AG10803 (cell line): ENCODE measurements at regions not wholly inside any gene's neighbourhood (a gene's known extent, or its start where the extent isn't known, plus 50 kb on each side); places are given as distances from the start of the nearest gene placed in this dataset.

Experiments used
- DNase-seq: peaks from one replicate; pipeline ENCODE4 v3.0.0; 2010; ENCODE audit warnings: low read depth
- H3K4me3 ChIP-seq: 2 replicates; pipeline ENCODE4 v1.5.1; 2011; ENCODE audit warnings: mild to moderate bottlenecking, low read length, control low read depth
- TF ChIP-seq, protein P1 (sequence below): conservative IDR thresholded peaks from 2 replicates; pipeline ENCODE4 v1.5.1; 2011; ENCODE audit warnings: mild to moderate bottlenecking, low read length, control low read depth, inconsistent platforms

DNA sequence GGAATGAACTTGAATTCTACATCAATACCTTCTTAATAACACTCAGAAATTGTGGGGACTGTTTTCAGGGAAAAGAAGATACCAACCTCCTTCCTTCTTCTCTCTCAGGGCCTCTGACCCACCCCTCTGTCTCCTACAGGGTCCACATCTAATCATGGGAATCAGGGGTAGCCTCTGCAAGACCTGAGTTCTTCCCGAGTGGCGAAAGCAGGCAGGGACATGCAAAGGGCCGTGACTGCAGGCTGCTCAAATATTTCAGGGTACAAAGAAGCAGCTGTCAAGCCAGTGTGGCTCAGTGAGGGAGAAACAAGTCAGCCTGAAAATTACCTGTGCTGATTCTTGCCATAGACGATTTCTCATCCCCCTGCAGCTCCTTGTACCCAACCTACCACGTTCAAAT is 123.1 kb upstream of the PARP11 start:
- DNase-seq = no peak
- no peak overlapping the region for H3K4me3 ChIP-seq
- TF ChIP-seq, protein P1, sequence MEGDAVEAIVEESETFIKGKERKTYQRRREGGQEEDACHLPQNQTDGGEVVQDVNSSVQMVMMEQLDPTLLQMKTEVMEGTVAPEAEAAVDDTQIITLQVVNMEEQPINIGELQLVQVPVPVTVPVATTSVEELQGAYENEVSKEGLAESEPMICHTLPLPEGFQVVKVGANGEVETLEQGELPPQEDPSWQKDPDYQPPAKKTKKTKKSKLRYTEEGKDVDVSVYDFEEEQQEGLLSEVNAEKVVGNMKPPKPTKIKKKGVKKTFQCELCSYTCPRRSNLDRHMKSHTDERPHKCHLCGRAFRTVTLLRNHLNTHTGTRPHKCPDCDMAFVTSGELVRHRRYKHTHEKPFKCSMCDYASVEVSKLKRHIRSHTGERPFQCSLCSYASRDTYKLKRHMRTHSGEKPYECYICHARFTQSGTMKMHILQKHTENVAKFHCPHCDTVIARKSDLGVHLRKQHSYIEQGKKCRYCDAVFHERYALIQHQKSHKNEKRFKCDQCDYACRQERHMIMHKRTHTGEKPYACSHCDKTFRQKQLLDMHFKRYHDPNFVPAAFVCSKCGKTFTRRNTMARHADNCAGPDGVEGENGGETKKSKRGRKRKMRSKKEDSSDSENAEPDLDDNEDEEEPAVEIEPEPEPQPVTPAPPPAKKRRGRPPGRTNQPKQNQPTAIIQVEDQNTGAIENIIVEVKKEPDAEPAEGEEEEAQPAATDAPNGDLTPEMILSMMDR = no peak

DNA sequence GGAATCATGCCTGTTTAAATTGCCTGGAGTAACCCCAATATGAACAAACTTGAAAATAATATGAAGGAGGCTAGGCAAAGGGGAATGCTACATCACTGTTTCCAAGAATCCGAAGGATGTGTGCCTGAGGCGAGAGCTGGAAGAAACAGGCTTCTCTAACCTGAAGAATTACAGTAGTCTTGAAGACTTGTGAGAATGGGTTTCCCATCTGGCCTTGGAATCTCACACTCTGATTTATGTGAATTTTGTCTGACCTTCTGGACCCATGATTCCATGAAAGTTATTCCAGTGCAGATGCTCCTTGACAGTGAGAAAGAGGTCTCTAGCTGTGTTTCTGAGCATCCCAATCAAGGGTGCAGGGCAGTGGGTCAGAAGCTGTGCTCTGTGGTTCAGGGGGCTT is 122.1 kb upstream of the PARP11 start:
- no peak for DNase-seq

DNA sequence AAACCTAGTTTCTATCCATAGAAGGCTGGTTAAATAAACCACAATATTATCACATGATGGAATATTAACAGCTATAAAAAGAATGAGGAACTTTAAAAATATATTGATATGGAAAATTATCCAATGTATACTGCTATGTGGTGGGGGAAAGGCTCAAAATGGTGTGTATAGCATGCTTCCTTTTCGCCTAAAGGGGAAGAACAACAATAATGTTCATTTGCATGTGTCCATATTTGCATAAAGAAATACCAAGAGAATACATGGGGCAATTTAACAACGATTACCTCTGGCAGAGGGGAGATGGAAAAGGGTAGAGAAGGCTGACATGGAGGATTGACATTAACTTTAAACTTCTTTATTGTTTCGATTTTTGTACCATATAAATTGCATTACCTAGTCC is 121.3 kb upstream of the PARP11 start:
- no peak for DNase-seq
- TF ChIP-seq, protein P1 = no peak

More for the DNA sequence above, 122.1 kb upstream of the PARP11 start:
- H3K4me3 ChIP-seq = no peak overlapping the region
- TF ChIP-seq, protein P1 = no peak

DNA sequence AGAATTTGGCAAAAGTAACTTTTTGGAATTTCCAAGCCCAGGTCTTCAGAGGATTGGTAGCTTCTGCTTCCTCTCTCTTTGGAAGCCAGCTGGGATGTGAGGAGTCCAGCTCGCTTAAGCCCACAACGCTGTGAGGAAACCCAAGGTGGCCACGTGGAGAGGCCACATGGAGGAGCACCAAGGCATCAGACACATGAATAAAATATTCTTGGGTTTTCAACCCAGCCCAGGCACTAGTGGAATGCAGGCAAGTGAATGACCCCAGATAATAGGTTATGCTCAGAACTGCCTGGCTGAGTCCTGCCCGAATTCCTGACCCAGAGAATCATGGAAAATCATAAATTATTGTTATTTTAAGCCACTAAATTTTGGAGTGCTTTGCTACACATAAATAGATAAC is 119.7 kb upstream of the PARP11 start:
- DNase-seq = peak; percentile 9
- TF ChIP-seq, protein P1 = no peak
- H3K4me3 ChIP-seq = no peak overlapping the region

More for the DNA sequence above, 121.3 kb upstream of the PARP11 start:
- H3K4me3 ChIP-seq = no peak overlapping the region

DNA sequence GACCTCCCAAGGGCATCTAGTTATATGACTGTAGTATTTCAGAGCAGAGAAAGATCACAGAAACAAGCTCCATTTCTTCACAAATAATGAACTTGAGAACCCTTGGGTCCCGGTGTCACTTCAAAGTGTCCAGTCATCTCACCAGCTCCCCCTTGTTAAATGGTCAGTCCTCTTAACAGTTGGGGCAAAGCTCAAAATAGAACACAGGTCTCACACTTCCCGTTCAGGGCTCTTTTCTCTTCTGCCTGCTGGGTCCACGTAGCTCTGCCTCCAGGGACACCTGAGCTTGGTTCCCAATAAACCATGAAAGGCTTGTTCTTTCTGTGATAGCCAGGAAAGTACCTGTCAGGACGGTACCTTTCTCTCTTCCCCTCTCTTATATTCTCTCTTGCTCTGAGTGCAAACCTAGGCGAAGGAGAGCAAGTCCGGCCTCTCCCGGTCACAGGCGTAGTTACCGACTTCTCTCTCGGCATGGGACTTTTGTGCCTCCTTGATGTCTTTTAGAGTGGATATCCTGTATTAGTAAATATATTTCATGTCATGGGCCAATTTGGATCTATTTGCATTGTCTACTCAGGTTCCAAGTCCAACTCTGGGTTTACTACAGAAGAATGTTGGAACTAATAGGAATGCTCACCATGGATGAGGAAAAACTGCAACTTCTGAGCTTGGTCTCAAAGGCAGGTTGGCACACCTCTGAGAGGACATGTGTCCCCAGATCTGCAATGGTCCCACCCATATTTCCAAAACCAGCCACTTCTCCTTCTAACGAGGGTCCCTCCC is 118.8 kb upstream of the PARP11 start:
- no peak overlapping the region for H3K4me3 ChIP-seq
- DNase-seq = no peak
- TF ChIP-seq, protein P1 = no peak

DNA sequence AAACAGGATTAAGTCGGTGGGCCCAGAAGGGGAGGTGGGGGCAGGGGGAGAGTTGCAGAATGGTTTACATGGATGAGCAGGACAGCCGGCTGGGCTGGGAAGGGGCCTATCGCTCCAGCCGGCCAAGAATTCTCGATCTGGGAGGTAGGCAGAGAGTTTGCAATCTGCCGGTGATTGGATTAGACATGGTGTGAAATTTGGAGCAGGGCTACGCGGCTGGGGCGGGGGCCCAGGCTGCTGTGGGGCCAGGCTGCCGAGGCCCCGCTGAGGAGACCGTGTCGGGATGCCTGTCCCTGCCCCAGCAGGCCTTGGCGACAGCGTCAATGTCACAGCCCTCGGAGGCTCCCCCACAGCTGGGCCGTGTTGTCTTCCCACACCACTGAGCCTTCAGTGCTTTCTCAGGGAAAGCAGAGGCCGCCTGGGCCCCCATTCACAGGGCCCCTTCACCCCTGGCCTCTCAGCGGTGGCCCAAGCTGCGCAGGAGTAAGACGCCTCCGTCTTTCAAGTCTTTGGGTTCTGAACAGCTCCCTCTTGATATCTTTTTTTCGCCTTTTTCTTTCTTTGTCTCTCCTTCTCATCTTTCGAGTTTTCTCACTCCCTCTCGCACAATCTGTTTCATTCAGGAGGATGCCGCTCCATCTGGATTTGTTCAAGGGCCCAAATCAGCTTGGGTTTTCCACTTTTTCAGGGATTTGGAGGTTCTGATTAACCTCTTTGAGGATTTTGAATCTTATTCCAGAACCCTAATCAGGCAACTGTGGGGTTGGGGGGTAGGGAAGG is 117.5 kb upstream of the PARP11 start:
- DNase-seq = no peak
- TF ChIP-seq, protein P1 = no peak

DNA sequence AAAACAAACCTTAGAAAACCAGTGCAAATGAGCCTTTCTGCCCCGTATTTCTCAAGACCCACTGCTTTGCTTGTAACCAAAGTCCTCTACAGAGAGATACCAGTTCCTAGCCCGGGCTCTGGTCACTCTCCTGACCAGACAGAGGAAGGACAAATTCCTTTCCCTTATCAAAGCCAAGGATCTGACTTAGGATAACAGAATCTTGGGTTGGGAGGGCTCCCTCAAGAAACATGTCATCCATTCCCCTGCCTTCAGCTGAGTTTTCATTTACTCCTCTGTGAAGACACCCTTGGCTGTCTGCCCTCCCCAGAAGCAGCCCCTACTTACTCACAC is 116.0 kb upstream of the PARP11 start:
- TF ChIP-seq, protein P1 = no peak
- H3K4me3 ChIP-seq = no peak overlapping the region
- no peak for DNase-seq

More for the DNA sequence above, 117.5 kb upstream of the PARP11 start:
- H3K4me3 ChIP-seq = no peak overlapping the region
